GM23338 (cell line): ENCODE measurements at regions not wholly inside any gene's neighbourhood (a gene's known extent, or its start where the extent isn't known, plus 50 kb on each side); places are given as distances from the start of the nearest gene placed in this dataset.

Experiments used
- ATAC-seq: fragments of 200-7000 bp; cut with Tn5 transposase; 3 replicates; pipeline ENCODE4 v1.9.1; 2020
- DNase-seq: peaks from one replicate; pipeline ENCODE4 v3.0.0-alpha.2; 2015; ENCODE audit warnings: low spot score
- H2AFZ ChIP-seq: fragments of 200-600 bp; sonication (generic); 2 replicates; pipeline ENCODE4 v1.8.0; 2016; ENCODE audit warnings: antibody characterized with exemption, mild to moderate bottlenecking, moderate library complexity
- H3F3A ChIP-seq: fragments of 200-600 bp; sonication (generic); replicated peaks from 2 replicates; pipeline ENCODE4 v1.8.0; 2017; ENCODE audit warnings: antibody characterized with exemption, mixed run types, low read depth
- H3K27ac ChIP-seq: fragments of 200-600 bp; sonication (generic); 2 replicates; pipeline ENCODE4 v1.6.1; 2016; ENCODE audit warnings: low read depth
- H3K27me3 ChIP-seq: fragments of 200-600 bp; sonication (generic); 2 replicates; pipeline ENCODE4 v1.8.0; 2016; ENCODE audit warnings: mild to moderate bottlenecking, mixed run types, moderate library complexity; ENCODE audit not compliant: insufficient read depth
- H3K36me3 ChIP-seq: fragments of 200-600 bp; sonication (generic); 2 replicates; pipeline ENCODE4 v1.8.0; 2016; ENCODE audit warnings: mild to moderate bottlenecking; ENCODE audit not compliant: insufficient read depth
- H3K4me1 ChIP-seq: fragments of 200-600 bp; sonication (generic); 2 replicates; pipeline ENCODE4 v1.8.0; 2016; ENCODE audit warnings: mild to moderate bottlenecking, moderate library complexity; ENCODE audit not compliant: insufficient read depth
- H3K4me2 ChIP-seq: fragments of 200-600 bp; sonication (generic); 2 replicates; pipeline ENCODE4 v1.7.1; 2017; ENCODE audit warnings: mixed run types
- H3K4me3 ChIP-seq: fragments of 200-600 bp; sonication (generic); 2 replicates; pipeline ENCODE4 v1.6.1; 2016; ENCODE audit warnings: mixed run types
- H3K79me2 ChIP-seq: fragments of 200-600 bp; sonication (generic); replicated peaks from 2 replicates; pipeline ENCODE4 v1.8.0; 2017; ENCODE audit warnings: mild to moderate bottlenecking; ENCODE audit not compliant: insufficient read depth
- H3K9me2 ChIP-seq: fragments of 200-600 bp; sonication (generic); 2 replicates; pipeline ENCODE4 v1.8.0; 2017; ENCODE audit not compliant: insufficient read depth
- H4K20me1 ChIP-seq: fragments of 200-600 bp; sonication (generic); replicated peaks from 2 replicates; pipeline ENCODE4 v1.8.0; 2017; ENCODE audit warnings: mild to moderate bottlenecking; ENCODE audit not compliant: insufficient read depth
- H3K27ac Mint-ChIP-seq: 2 replicates; pipeline ENCODE4 v1.8.0; 2020; ENCODE audit warnings: inconsistent platforms, mild to moderate bottlenecking, moderate library complexity, mixed read lengths
- H3K27me3 Mint-ChIP-seq: 3 replicates; pipeline ENCODE4 v1.8.0; 2022; ENCODE audit warnings: low read depth, mild to moderate bottlenecking, moderate library complexity, mixed read lengths, inconsistent platforms; ENCODE audit not compliant: insufficient read depth, poor library complexity
- H3K36me3 Mint-ChIP-seq: 3 replicates; pipeline ENCODE4 v1.8.0; 2021; ENCODE audit warnings: low read depth, mild to moderate bottlenecking, inconsistent platforms, moderate library complexity, mixed read lengths
- H3K4me1 Mint-ChIP-seq: 3 replicates; pipeline ENCODE4 v1.8.0; 2020; ENCODE audit warnings: mild to moderate bottlenecking, inconsistent platforms, mixed read lengths
- H3K4me3 Mint-ChIP-seq: 3 replicates; pipeline ENCODE4 v1.8.0; 2021; ENCODE audit warnings: moderate library complexity, mild to moderate bottlenecking, inconsistent platforms, mixed read lengths
- H3K9me3 Mint-ChIP-seq: 3 replicates; pipeline ENCODE4 v1.8.0; 2020; ENCODE audit warnings: moderate library complexity, mild to moderate bottlenecking, inconsistent platforms, mixed read lengths
- CREB1 ChIP-seq: fragments of 250-450 bp; sonication (Bioruptor Pico); IDR thresholded peaks from 2 replicates; pipeline ENCODE4 v1.5.0; 2020; ENCODE audit warnings: low read depth, mild to moderate bottlenecking, moderate library complexity
- ETS1 ChIP-seq: IDR thresholded peaks from 2 replicates; pipeline ENCODE4 v1.6.1; 2016; ENCODE audit warnings: antibody characterized with exemption
- EZH2phosphoT487 ChIP-seq: fragments of 200-600 bp; sonication (generic); IDR thresholded peaks from one replicate; pipeline ENCODE4 v1.8.1; 2018; ENCODE audit warnings: antibody characterized with exemption; ENCODE audit not compliant: unreplicated experiment
- JUNB ChIP-seq: IDR thresholded peaks from one replicate; pipeline ENCODE4 v1.6.1; 2016; ENCODE audit warnings: antibody characterized with exemption; ENCODE audit not compliant: unreplicated experiment
- POLR2AphosphoS5 ChIP-seq: IDR thresholded peaks from 2 replicates; pipeline ENCODE4 v1.6.1; 2016; ENCODE audit warnings: antibody characterized with exemption, low read depth
- REST ChIP-seq: IDR thresholded peaks from one replicate; pipeline ENCODE4 v1.6.1; 2018; ENCODE audit warnings: antibody characterized with exemption; ENCODE audit not compliant: unreplicated experiment
- STAT1 ChIP-seq: IDR thresholded peaks from one replicate; pipeline ENCODE4 v1.6.1; 2016; ENCODE audit warnings: antibody characterized with exemption; ENCODE audit not compliant: unreplicated experiment
- TF ChIP-seq, protein P1 (sequence below), 2 experiments: fragments of 200-600 bp in 1 of 2; sonication (generic) in 1 of 2; conservative IDR thresholded peaks; 2 replicates each; pipeline versions ENCODE4 v1.5.1 to v1.6.1; 2016 to 2017; ENCODE audit warnings: antibody characterized with exemption in 2 of 2, low read depth in 2 of 2, mild to moderate bottlenecking in 2 of 2, moderate library complexity in 1 of 2

DNA sequence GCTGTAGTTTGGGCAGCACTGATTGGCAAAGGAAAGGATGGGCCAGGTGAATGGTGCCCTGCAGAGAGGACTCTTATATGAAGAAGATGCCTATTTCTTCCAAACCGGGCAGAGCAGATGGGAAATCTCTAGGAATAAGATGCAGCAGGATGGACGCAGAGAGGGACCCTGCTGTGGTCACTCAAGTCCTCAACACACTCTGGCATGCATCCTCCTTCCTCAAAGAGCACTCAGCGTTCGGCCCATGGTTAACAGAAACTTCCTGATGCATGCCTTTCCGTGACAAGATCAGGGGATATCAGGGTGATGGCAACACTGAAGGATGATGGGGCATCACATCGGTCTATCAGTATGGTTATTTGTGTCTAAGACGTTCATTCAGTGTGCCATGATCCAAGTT, 232.7 kb downstream of the TTC32 start (continued):
- TF ChIP-seq REST (no peak), POLR2AphosphoS5 (no peak), CREB1 (CRISPR knock-in tag) (no peak), EZH2phosphoT487 (no peak)

DNA sequence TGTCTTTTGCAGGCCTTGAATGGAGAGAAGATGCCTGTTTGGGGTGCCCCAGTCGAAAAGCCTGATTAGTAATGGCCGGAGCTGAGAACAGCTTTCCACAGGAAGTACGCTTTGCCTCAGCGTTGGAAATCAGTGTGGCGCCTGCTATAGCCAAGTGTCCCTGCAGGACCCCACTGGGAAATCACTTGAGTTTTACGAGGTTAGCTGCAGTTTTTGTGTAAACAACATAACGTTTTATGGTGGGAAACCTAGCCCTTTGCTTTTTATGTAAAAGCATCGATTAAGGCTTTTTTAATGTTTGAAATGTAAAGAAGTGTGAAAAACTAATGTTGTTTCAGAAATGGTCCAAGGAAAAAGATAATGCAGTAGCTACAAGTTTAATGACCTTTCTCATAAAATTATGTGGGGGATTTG, 234.2 kb downstream of the TTC32 start:
- no peak overlapping the region for H3K4me3 ChIP-seq
- H4K20me1 ChIP-seq, result no peaks in the 10 kb centered on the region
- no peak overlapping the region for H3K4me2 ChIP-seq
- H3F3A ChIP-seq, result no peaks in the 10 kb centered on the region
- no peaks in the 10 kb centered on the region for H3K79me2 ChIP-seq
- H3K27ac Mint-ChIP-seq, result no peak overlapping the region
- no peaks in the 10 kb centered on the region for H3K4me1 ChIP-seq
- H3K36me3 Mint-ChIP-seq, result no peaks in the 10 kb centered on the region
- no peak overlapping the region for H3K4me3 Mint-ChIP-seq
- no peaks in the 10 kb centered on the region for H3K36me3 ChIP-seq
- no peak for TF ChIP-seq JUNB
- no peak overlapping the region for H2AFZ ChIP-seq
- DNase-seq, result no peak
- H3K27me3 Mint-ChIP-seq, result peaks cover 2% of the 10 kb centered on the region
- no peaks in the 10 kb centered on the region for H3K27me3 ChIP-seq
- H3K27ac ChIP-seq, result no peak overlapping the region
- no peaks in the 10 kb centered on the region for H3K9me3 Mint-ChIP-seq
- H3K9me2 ChIP-seq, result 0 out of 2 replicates have a peak, but pooled peaks cover 6% of the 10 kb centered on the region
- no peak for ATAC-seq
- H3K4me1 Mint-ChIP-seq, result peaks cover 11% of the 10 kb centered on the region

DNA sequence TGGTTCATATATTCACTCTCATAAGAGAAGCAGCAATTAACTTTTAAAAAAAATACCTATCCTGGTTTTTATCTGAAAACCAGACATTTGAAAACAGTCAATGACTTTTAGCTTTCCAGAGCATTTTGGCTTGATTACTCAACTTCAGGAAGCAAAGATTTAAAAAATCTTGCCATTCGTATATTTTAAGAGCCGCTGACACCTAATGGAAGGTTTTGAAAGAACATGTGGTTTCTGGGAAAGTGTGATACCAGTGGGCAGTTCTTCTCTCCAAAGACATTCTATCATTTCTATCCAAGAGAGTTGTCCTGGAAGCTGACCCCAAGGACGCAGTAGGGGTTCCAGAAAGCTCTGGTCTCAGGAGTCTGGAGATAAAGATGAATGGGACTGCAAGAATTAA, 234.7 kb downstream of the TTC32 start:
- no peaks in the 10 kb centered on the region for H4K20me1 ChIP-seq
- H3K4me3 ChIP-seq, result no peak overlapping the region
- no peaks in the 10 kb centered on the region for H3K27me3 ChIP-seq
- no peaks in the 10 kb centered on the region for H3K36me3 ChIP-seq
- no peak overlapping the region for H3K27ac Mint-ChIP-seq
- no peaks in the 10 kb centered on the region for H3K9me3 Mint-ChIP-seq
- no peaks in the 10 kb centered on the region for H3K36me3 Mint-ChIP-seq
- H3K4me3 Mint-ChIP-seq, result no peak overlapping the region
- 0 out of 2 replicates have a peak, but pooled peaks cover 6% of the 10 kb centered on the region for H3K9me2 ChIP-seq
- no peak for TF ChIP-seq STAT1
- TF ChIP-seq, protein P1, sequence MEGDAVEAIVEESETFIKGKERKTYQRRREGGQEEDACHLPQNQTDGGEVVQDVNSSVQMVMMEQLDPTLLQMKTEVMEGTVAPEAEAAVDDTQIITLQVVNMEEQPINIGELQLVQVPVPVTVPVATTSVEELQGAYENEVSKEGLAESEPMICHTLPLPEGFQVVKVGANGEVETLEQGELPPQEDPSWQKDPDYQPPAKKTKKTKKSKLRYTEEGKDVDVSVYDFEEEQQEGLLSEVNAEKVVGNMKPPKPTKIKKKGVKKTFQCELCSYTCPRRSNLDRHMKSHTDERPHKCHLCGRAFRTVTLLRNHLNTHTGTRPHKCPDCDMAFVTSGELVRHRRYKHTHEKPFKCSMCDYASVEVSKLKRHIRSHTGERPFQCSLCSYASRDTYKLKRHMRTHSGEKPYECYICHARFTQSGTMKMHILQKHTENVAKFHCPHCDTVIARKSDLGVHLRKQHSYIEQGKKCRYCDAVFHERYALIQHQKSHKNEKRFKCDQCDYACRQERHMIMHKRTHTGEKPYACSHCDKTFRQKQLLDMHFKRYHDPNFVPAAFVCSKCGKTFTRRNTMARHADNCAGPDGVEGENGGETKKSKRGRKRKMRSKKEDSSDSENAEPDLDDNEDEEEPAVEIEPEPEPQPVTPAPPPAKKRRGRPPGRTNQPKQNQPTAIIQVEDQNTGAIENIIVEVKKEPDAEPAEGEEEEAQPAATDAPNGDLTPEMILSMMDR (conservative IDR thresholded peaks at IDR 0.05; ENCODE audit: low read depth in 2 of 2), result peak; percentile 43 to 45
- TF ChIP-seq ETS1, result no peak
- H3K79me2 ChIP-seq, result no peaks in the 10 kb centered on the region
- H3K27me3 Mint-ChIP-seq, result peaks cover 2% of the 10 kb centered on the region
- H3F3A ChIP-seq, result no peaks in the 10 kb centered on the region
- ATAC-seq (0 out of 3 replicates have a peak, but pooled peaks have one; percentile 26), DNase-seq (peak; percentile 25)
- H3K27ac ChIP-seq, result no peak overlapping the region
- no peak overlapping the region for H2AFZ ChIP-seq
- peaks cover 11% of the 10 kb centered on the region for H3K4me1 Mint-ChIP-seq
- H3K4me1 ChIP-seq, result no peaks in the 10 kb centered on the region
- no peak overlapping the region for H3K4me2 ChIP-seq
